GM23338 (cell line): ENCODE measurements at regions not wholly inside any gene's neighbourhood (a gene's known extent, or its start where the extent isn't known, plus 50 kb on each side); places are given as distances from the start of the nearest gene placed in this dataset.

ENCODE experiments used
- ATAC-seq: fragments of 200-7000 bp; cut with Tn5 transposase; 3 replicates; pipeline ENCODE4 v1.9.1; 2020
- DNase-seq: peaks from one replicate; pipeline ENCODE4 v3.0.0-alpha.2; 2015; ENCODE audit warnings: low spot score
- H2AFZ ChIP-seq: fragments of 200-600 bp; sonication (generic); 2 replicates; pipeline ENCODE4 v1.8.0; 2016; ENCODE audit warnings: antibody characterized with exemption, mild to moderate bottlenecking, moderate library complexity
- H3F3A ChIP-seq: fragments of 200-600 bp; sonication (generic); replicated peaks from 2 replicates; pipeline ENCODE4 v1.8.0; 2017; ENCODE audit warnings: antibody characterized with exemption, mixed run types, low read depth
- H3K27ac ChIP-seq: fragments of 200-600 bp; sonication (generic); 2 replicates; pipeline ENCODE4 v1.6.1; 2016; ENCODE audit warnings: low read depth
- H3K27me3 ChIP-seq: fragments of 200-600 bp; sonication (generic); 2 replicates; pipeline ENCODE4 v1.8.0; 2016; ENCODE audit warnings: mild to moderate bottlenecking, mixed run types, moderate library complexity; ENCODE audit not compliant: insufficient read depth
- H3K36me3 ChIP-seq: fragments of 200-600 bp; sonication (generic); 2 replicates; pipeline ENCODE4 v1.8.0; 2016; ENCODE audit warnings: mild to moderate bottlenecking; ENCODE audit not compliant: insufficient read depth
- H3K4me1 ChIP-seq: fragments of 200-600 bp; sonication (generic); 2 replicates; pipeline ENCODE4 v1.8.0; 2016; ENCODE audit warnings: mild to moderate bottlenecking, moderate library complexity; ENCODE audit not compliant: insufficient read depth
- H3K4me2 ChIP-seq: fragments of 200-600 bp; sonication (generic); 2 replicates; pipeline ENCODE4 v1.7.1; 2017; ENCODE audit warnings: mixed run types
- H3K4me3 ChIP-seq: fragments of 200-600 bp; sonication (generic); 2 replicates; pipeline ENCODE4 v1.6.1; 2016; ENCODE audit warnings: mixed run types
- H3K79me2 ChIP-seq: fragments of 200-600 bp; sonication (generic); replicated peaks from 2 replicates; pipeline ENCODE4 v1.8.0; 2017; ENCODE audit warnings: mild to moderate bottlenecking; ENCODE audit not compliant: insufficient read depth
- H3K9me2 ChIP-seq: fragments of 200-600 bp; sonication (generic); 2 replicates; pipeline ENCODE4 v1.8.0; 2017; ENCODE audit not compliant: insufficient read depth
- H4K20me1 ChIP-seq: fragments of 200-600 bp; sonication (generic); replicated peaks from 2 replicates; pipeline ENCODE4 v1.8.0; 2017; ENCODE audit warnings: mild to moderate bottlenecking; ENCODE audit not compliant: insufficient read depth
- H3K27ac Mint-ChIP-seq: 2 replicates; pipeline ENCODE4 v1.8.0; 2020; ENCODE audit warnings: inconsistent platforms, mild to moderate bottlenecking, moderate library complexity, mixed read lengths
- H3K27me3 Mint-ChIP-seq: 3 replicates; pipeline ENCODE4 v1.8.0; 2022; ENCODE audit warnings: low read depth, mild to moderate bottlenecking, moderate library complexity, mixed read lengths, inconsistent platforms; ENCODE audit not compliant: insufficient read depth, poor library complexity
- H3K36me3 Mint-ChIP-seq: 3 replicates; pipeline ENCODE4 v1.8.0; 2021; ENCODE audit warnings: low read depth, mild to moderate bottlenecking, inconsistent platforms, moderate library complexity, mixed read lengths
- H3K4me1 Mint-ChIP-seq: 3 replicates; pipeline ENCODE4 v1.8.0; 2020; ENCODE audit warnings: mild to moderate bottlenecking, inconsistent platforms, mixed read lengths
- H3K4me3 Mint-ChIP-seq: 3 replicates; pipeline ENCODE4 v1.8.0; 2021; ENCODE audit warnings: moderate library complexity, mild to moderate bottlenecking, inconsistent platforms, mixed read lengths
- H3K9me3 Mint-ChIP-seq: 3 replicates; pipeline ENCODE4 v1.8.0; 2020; ENCODE audit warnings: moderate library complexity, mild to moderate bottlenecking, inconsistent platforms, mixed read lengths
- CTCF ChIP-seq, 2 experiments: fragments of 200-600 bp in 1 of 2; sonication (generic) in 1 of 2; conservative IDR thresholded peaks; 2 replicates each; pipeline versions ENCODE4 v1.5.1 to v1.6.1; 2016 to 2017; ENCODE audit warnings: antibody characterized with exemption in 2 of 2, low read depth in 2 of 2, mild to moderate bottlenecking in 2 of 2, moderate library complexity in 1 of 2
- REST ChIP-seq: IDR thresholded peaks from one replicate; pipeline ENCODE4 v1.6.1; 2018; ENCODE audit warnings: antibody characterized with exemption; ENCODE audit not compliant: unreplicated experiment
- STAT1 ChIP-seq: IDR thresholded peaks from one replicate; pipeline ENCODE4 v1.6.1; 2016; ENCODE audit warnings: antibody characterized with exemption; ENCODE audit not compliant: unreplicated experiment
- ZNF114 ChIP-seq: fragments of 250-450 bp; sonication (Bioruptor Pico); IDR thresholded peaks from 2 replicates; pipeline ENCODE4 v1.5.0; 2020; ENCODE audit warnings: mild to moderate bottlenecking, moderate library complexity
- ZNF331 ChIP-seq: fragments of 250-450 bp; sonication (Bioruptor Pico); IDR thresholded peaks from 2 replicates; pipeline ENCODE4 v1.5.0; 2020; ENCODE audit warnings: low read depth, mild to moderate bottlenecking, moderate library complexity

- 0 out of 2 replicates have a peak, but pooled peaks cover 4% of the 10 kb centered on the region for H3K9me2 ChIP-seq
- H4K20me1 ChIP-seq = no peaks in the 10 kb centered on the region
- no peaks in the 10 kb centered on the region for H3K36me3 ChIP-seq
- no peaks in the 10 kb centered on the region for H3F3A ChIP-seq
- H3K9me3 Mint-ChIP-seq = no peaks in the 10 kb centered on the region
- DNase-seq (no peak), ATAC-seq (no peak)
- H3K27ac Mint-ChIP-seq = no peak overlapping the region
- H3K4me1 ChIP-seq = no peaks in the 10 kb centered on the region
- no peak overlapping the region for H3K4me3 Mint-ChIP-seq
- no peak overlapping the region for H3K4me2 ChIP-seq
- no peak for TF ChIP-seq ZNF331
- H3K79me2 ChIP-seq = no peaks in the 10 kb centered on the region
- peaks cover 7% of the 10 kb centered on the region; the same call in 1 of the 3 replicates for H3K4me1 Mint-ChIP-seq
- no peaks in the 10 kb centered on the region for H3K27me3 ChIP-seq
- H3K27me3 Mint-ChIP-seq = no peaks in the 10 kb centered on the region
- H3K36me3 Mint-ChIP-seq = no peaks in the 10 kb centered on the region
- H3K4me3 ChIP-seq = no peak overlapping the region
- H3K27ac ChIP-seq = no peak overlapping the region
- H2AFZ ChIP-seq = no peak overlapping the region
Observed at GRCh38 chr13:106941779-106942178, 373.8 kb upstream of the ARGLU1 start.

GRCh38 chr13:106927421-106927820, 359.5 kb upstream of the ARGLU1 start:
- Histone ChIP-seq H2AFZ (no peak overlapping the region), H3K4me3 (no peak overlapping the region), H3K79me2 (no peaks in the 10 kb centered on the region), H3K4me2 (no peak overlapping the region), H3K27ac (no peak overlapping the region), H3K27me3 (no peaks in the 10 kb centered on the region), H4K20me1 (no peaks in the 10 kb centered on the region), H3K9me2 (peaks cover 7% of the 10 kb centered on the region; the same call in 1 of the 2 replicates), H3F3A (no peaks in the 10 kb centered on the region), H3K36me3 (no peaks in the 10 kb centered on the region), H3K4me1 (no peaks in the 10 kb centered on the region; the same call in 1 of the 2 replicates)
- Mint-ChIP-seq H3K4me3 (no peak overlapping the region), H3K27ac (no peak overlapping the region), H3K9me3 (peaks cover 8% of the 10 kb centered on the region; the same call in 2 of the 3 replicates), H3K27me3 (peaks cover 4% of the 10 kb centered on the region), H3K36me3 (no peaks in the 10 kb centered on the region; the same call in 2 of the 3 replicates), H3K4me1 (peaks cover 21% of the 10 kb centered on the region)
- TF ChIP-seq REST = no peak
- TF ChIP-seq CTCF (conservative IDR thresholded peaks at IDR 0.05; ENCODE audit: low read depth in 2 of 2) = no peak
- no peak for TF ChIP-seq ZNF114 (CRISPR knock-in tag)
- TF ChIP-seq STAT1 = no peak
- no peak for DNase-seq
- no peak for ATAC-seq
